ENCODE measurements at regions not wholly inside any gene's neighbourhood (a gene's known extent, or its start where the extent isn't known, plus 50 kb on each side); places are given as distances from the start of the nearest gene placed in this dataset.

DNA sequence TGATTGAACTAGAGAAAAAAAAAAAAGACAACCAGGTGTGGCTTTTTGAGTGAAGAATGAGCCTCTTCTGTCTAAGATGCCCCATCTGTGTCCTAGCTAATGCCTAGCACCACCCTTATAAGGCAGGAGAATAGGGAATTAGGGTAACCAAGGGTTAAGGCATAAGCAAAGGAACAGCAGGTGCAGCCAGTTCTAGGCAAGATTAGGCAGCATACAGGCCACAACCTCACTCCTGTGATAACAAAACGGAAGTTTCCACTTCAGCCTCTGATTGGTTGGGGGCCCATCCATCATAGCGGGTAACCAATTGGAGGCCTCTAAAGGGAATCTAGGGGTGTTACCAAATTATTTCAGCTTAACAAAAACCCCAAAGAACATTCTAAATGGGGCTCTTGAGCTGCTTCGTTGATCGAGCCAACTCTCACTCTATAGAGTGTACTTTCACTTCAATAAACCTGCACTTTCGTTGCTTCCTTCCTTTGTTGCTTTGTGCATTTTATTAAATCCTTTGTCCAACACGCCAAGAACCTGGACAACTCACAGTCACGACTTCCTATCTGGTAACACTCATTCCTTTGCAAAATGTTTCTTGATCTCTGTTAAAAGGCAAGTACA lies 61.9 kb upstream of the TAGAP start:
- TF ChIP-seq EZH2 (IDR thresholded peaks at IDR 0.05; ENCODE audit: borderline replicate concordance, low read length) (no peak), CTCF (IDR thresholded peaks at IDR 0.05; ENCODE audit: low read length) (no peak)
